NCI-H446 treated with DMSO at 0.1 percent for 48 hours (cell line): ENCODE measurements at regions not wholly inside any gene's neighbourhood (a gene's known extent, or its start where the extent isn't known, plus 50 kb on each side); places are given as distances from the start of the nearest gene placed in this dataset.
"Not testable (repeated sequence)": the region's sequence is repeated elsewhere in the genome, so short reads cannot be mapped to it uniquely, and the experiment has no call there.

ENCODE experiments used
- DNase-seq: peaks from one replicate; lab custom pipeline; 2025; lab: John Stamatoyannopoulos, UW

- DNase-seq = no peak
These were observed 183.5 kb upstream of the GCFC2 start for GRCh38 chr2:75894170-75894569.

GRCh38 chr2:75892490-75892889, 181.8 kb upstream of the GCFC2 start:
- no peak for DNase-seq

GRCh38 chr2:75882530-75882929, 171.8 kb upstream of the GCFC2 start:
- DNase-seq = no peak

- not testable (repeated sequence) for DNase-seq
These were observed 164.9 kb upstream of the GCFC2 start for GRCh38 chr2:75875606-75876005.

GRCh38 chr2:75871762-75872614, 161.3 kb upstream of the GCFC2 start:
- not testable (repeated sequence) for DNase-seq

GRCh38 chr2:75870651-75871137, 160.0 kb upstream of the GCFC2 start:
- DNase-seq = no peak

- no peak for DNase-seq
These were observed 159.4 kb upstream of the GCFC2 start for GRCh38 chr2:75870133-75870532.

GRCh38 chr2:75865702-75866101, 155.0 kb upstream of the GCFC2 start:
- no peak for DNase-seq

- DNase-seq = no peak
These were observed 154.4 kb upstream of the GCFC2 start for GRCh38 chr2:75865083-75865482.

- no peak for DNase-seq
These were observed 151.8 kb upstream of the GCFC2 start for GRCh38 chr2:75862547-75862946.

GRCh38 chr2:75853436-75853835, 142.7 kb upstream of the GCFC2 start:
- DNase-seq = no peak

- no peak for DNase-seq
These were observed 141.9 kb upstream of the GCFC2 start for GRCh38 chr2:75852639-75853038.

GRCh38 chr2:75846683-75847190, 136.0 kb upstream of the GCFC2 start:
- DNase-seq = no peak

- no peak for DNase-seq
These were observed 133.9 kb upstream of the GCFC2 start for GRCh38 chr2:75844651-75845050.

GRCh38 chr2:75834588-75834987, 123.9 kb upstream of the GCFC2 start:
- not testable (repeated sequence) for DNase-seq

GRCh38 chr2:75833386-75833785, 122.7 kb upstream of the GCFC2 start:
- no peak for DNase-seq

GRCh38 chr2:75828826-75829225, 118.1 kb upstream of the GCFC2 start:
- no peak for DNase-seq

- not testable (repeated sequence) for DNase-seq
These were observed 112.8 kb upstream of the GCFC2 start for GRCh38 chr2:75823515-75823914.

GRCh38 chr2:75822336-75822735, 111.6 kb upstream of the GCFC2 start:
- no peak for DNase-seq

GRCh38 chr2:75820693-75821092, 110.0 kb upstream of the GCFC2 start:
- DNase-seq = no peak

- DNase-seq = no peak
These were observed 100.1 kb upstream of the GCFC2 start for GRCh38 chr2:75810611-75811330.

- DNase-seq = no peak
These were observed 98.2 kb upstream of the GCFC2 start for GRCh38 chr2:75808793-75809535.
